Endodermal cell (in vitro differentiated cells): ENCODE measurements at regions not wholly inside any gene's neighbourhood (a gene's known extent, or its start where the extent isn't known, plus 50 kb on each side); places are given as distances from the start of the nearest gene placed in this dataset.
A peak's percentile ranks its signal among the peaks of the same experiment; 100 is the strongest.

Experiments used
- DNase-seq: peaks from one replicate; pipeline ENCODE4 v3.0.0-alpha.2; 2017
- H3K27ac ChIP-seq: 2 replicates; pipeline ENCODE4 v1.5.1; 2013; ENCODE audit warnings: mild to moderate bottlenecking, low read depth, low read length, moderate library complexity
- H3K27me3 ChIP-seq: 2 replicates; pipeline ENCODE4 v1.6.1; 2013; ENCODE audit warnings: mild to moderate bottlenecking, low read length, moderate library complexity; ENCODE audit not compliant: insufficient read depth, control insufficient read depth, poor library complexity, severe bottlenecking
- H3K36me3 ChIP-seq: 2 replicates; pipeline ENCODE4 v1.7.0; 2013; ENCODE audit warnings: mild to moderate bottlenecking, low read length, moderate library complexity; ENCODE audit not compliant: control insufficient read depth, insufficient read depth
- H3K4me1 ChIP-seq: one replicate; pipeline ENCODE4 v1.7.0; 2013; ENCODE audit warnings: low read length; ENCODE audit not compliant: control insufficient read depth, insufficient read depth
- H3K4me3 ChIP-seq: 2 replicates; pipeline ENCODE4 v1.5.1; 2013; ENCODE audit warnings: mild to moderate bottlenecking, low read length, moderate library complexity
- H3K9ac ChIP-seq: 2 replicates; pipeline ENCODE4 v1.6.1; 2013; ENCODE audit warnings: mild to moderate bottlenecking, low read length, moderate library complexity; ENCODE audit not compliant: poor library complexity, severe bottlenecking; ENCODE audit errors: extremely low read depth
- H3K9me3 ChIP-seq: 2 replicates; pipeline ENCODE4 v1.6.1; 2013; ENCODE audit warnings: mild to moderate bottlenecking, low read length, moderate library complexity; ENCODE audit not compliant: control insufficient read depth
- H3K27ac Mint-ChIP-seq: 2 replicates; pipeline ENCODE4 v1.8.0; 2020; ENCODE audit warnings: mixed read lengths
- H3K27me3 Mint-ChIP-seq: 2 replicates; pipeline ENCODE4 v1.8.0; 2021; ENCODE audit warnings: mild to moderate bottlenecking, mixed read lengths; ENCODE audit not compliant: insufficient read depth
- H3K36me3 Mint-ChIP-seq: 2 replicates; pipeline ENCODE4 v1.8.0; 2020; ENCODE audit warnings: low read depth, mixed read lengths
- H3K4me1 Mint-ChIP-seq: 2 replicates; pipeline ENCODE4 v1.8.0; 2020; ENCODE audit warnings: mixed read lengths
- H3K4me3 Mint-ChIP-seq: 2 replicates; pipeline ENCODE4 v1.8.0; 2020; ENCODE audit warnings: mild to moderate bottlenecking, moderate library complexity, mixed read lengths
- H3K9me3 Mint-ChIP-seq: 2 replicates; pipeline ENCODE4 v1.8.0; 2020; ENCODE audit warnings: mild to moderate bottlenecking, mixed read lengths
- WGBS, 2 experiments: methylation state at CpG; one replicate each; pipeline versions ENCODE4 v1.1.5 to v1.1.7; 2013; ENCODE audit warnings: missing lambda C conversion rate in 2 of 2, mixed read lengths in 1 of 2; ENCODE audit not compliant: insufficient coverage in 1 of 2, insufficient read length in 1 of 2; 5-methylcytosine and 5-hydroxymethylcytosine counted together
- TF ChIP-seq, protein P1 (sequence below): fragments of 200-600 bp; sonication (generic); conservative IDR thresholded peaks from 2 replicates; pipeline ENCODE4 v1.5.0; 2021; ENCODE audit warnings: antibody characterized with exemption, mild to moderate bottlenecking

DNA sequence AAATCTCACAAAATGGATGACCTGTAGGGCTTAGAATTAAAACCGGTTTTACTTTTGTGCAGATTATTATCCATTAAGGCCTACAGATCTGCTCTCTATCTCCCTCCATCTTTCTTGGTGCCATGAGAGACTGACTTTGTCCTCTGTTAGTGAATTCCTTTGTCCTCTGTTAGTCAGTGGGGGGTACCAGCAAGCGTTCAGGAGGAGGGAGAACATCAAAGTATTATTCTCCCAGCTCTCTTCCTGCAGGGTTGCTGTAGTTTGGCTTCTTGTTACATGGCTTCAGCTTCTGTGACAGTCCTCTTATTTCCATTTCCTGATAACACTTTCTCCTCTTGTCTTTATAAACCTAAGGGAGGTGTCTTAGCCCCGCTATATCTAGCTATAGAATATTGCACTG, 850.5 kb upstream of the SEMA6A start:
- DNase-seq, result peak; percentile 63
- no peak overlapping the region for H3K27ac Mint-ChIP-seq
- 66 to 67% methylated on average over 1 to 3 of the region's 3 CpGs for WGBS, 2 experiments

DNA sequence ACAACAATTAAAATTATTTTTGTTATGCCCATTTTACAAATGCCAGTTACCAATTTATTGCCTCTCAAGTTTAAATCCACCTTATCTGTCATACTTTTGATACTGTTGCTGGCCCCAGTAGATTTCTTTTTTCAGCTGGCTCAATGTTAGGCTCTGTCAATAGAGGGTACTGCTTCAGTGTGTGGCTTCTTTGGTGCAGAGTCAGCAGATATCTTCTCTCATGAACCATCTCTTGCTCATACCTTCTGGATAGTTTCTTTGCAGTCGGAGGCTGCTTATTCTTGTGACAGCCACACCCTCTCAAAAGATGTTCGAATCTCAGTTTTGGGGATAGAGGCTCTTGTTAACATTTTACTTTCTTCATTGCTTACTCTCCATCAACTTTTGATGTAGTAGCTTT, 849.9 kb upstream of the SEMA6A start:
- 94% methylated on average over 2 of the region's 2 CpGs; no CpG with 5 or more reads in 1 of the 2 experiments for WGBS, 2 experiments
- Histone ChIP-seq H3K4me3 (no peak overlapping the region), H3K36me3 (no peaks in the 10 kb centered on the region), H3K27me3 (no peaks in the 10 kb centered on the region), H3K4me1 (no peaks in the 10 kb centered on the region), H3K9ac (no peak overlapping the region), H3K27ac (no peak overlapping the region), H3K9me3 (peaks cover 14% of the 10 kb centered on the region)
- no peak overlapping the region for H3K27ac Mint-ChIP-seq
- peaks cover 3% of the 10 kb centered on the region for H3K9me3 Mint-ChIP-seq
- no peaks in the 10 kb centered on the region for H3K27me3 Mint-ChIP-seq
- TF ChIP-seq, protein P1, sequence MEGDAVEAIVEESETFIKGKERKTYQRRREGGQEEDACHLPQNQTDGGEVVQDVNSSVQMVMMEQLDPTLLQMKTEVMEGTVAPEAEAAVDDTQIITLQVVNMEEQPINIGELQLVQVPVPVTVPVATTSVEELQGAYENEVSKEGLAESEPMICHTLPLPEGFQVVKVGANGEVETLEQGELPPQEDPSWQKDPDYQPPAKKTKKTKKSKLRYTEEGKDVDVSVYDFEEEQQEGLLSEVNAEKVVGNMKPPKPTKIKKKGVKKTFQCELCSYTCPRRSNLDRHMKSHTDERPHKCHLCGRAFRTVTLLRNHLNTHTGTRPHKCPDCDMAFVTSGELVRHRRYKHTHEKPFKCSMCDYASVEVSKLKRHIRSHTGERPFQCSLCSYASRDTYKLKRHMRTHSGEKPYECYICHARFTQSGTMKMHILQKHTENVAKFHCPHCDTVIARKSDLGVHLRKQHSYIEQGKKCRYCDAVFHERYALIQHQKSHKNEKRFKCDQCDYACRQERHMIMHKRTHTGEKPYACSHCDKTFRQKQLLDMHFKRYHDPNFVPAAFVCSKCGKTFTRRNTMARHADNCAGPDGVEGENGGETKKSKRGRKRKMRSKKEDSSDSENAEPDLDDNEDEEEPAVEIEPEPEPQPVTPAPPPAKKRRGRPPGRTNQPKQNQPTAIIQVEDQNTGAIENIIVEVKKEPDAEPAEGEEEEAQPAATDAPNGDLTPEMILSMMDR, result no peak
- H3K4me3 Mint-ChIP-seq, result no peak overlapping the region
- no peak for DNase-seq
- H3K4me1 Mint-ChIP-seq, result peaks cover 5% of the 10 kb centered on the region
- H3K36me3 Mint-ChIP-seq, result no peaks in the 10 kb centered on the region

More for the DNA sequence above, 850.5 kb upstream of the SEMA6A start:
- H3K4me3 ChIP-seq, result no peak overlapping the region
- TF ChIP-seq, protein P1, result no peak
- H3K4me1 ChIP-seq, result no peaks in the 10 kb centered on the region
- Mint-ChIP-seq H3K36me3 (no peaks in the 10 kb centered on the region), H3K4me3 (no peak overlapping the region), H3K4me1 (peaks cover 5% of the 10 kb centered on the region), H3K27me3 (no peaks in the 10 kb centered on the region), H3K9me3 (peaks cover 3% of the 10 kb centered on the region)
- no peaks in the 10 kb centered on the region for H3K36me3 ChIP-seq
- H3K27ac ChIP-seq, result no peak overlapping the region
- H3K27me3 ChIP-seq, result no peaks in the 10 kb centered on the region
- H3K9me3 ChIP-seq, result peaks cover 14% of the 10 kb centered on the region
- no peak overlapping the region for H3K9ac ChIP-seq

DNA sequence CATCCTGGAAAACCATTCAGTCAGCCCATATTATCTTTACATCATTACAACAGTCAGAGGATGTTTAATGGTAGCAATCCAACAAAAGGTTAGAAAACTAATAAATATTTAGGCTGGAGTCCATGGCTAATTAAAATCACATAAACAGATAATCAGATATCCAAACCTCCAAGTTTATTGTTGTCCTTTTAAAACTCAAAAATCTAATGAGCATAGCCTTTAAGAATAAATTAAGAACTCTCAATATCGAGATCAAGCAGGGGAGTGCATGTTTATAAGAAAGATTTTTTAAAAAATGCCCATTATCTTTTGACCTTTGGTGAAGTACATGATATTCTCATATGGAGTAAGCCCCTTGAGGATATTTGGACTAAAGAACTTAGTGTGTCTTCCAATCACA, 842.9 kb upstream of the SEMA6A start:
- Histone ChIP-seq H3K4me1 (no peaks in the 10 kb centered on the region), H3K36me3 (no peaks in the 10 kb centered on the region), H3K27ac (no peak overlapping the region), H3K9me3 (peaks cover 14% of the 10 kb centered on the region), H3K27me3 (no peaks in the 10 kb centered on the region), H3K9ac (no peak overlapping the region), H3K4me3 (no peak overlapping the region)
- Mint-ChIP-seq H3K4me3 (no peak overlapping the region), H3K27me3 (no peaks in the 10 kb centered on the region), H3K36me3 (no peaks in the 10 kb centered on the region), H3K27ac (no peak overlapping the region), H3K4me1 (no peaks in the 10 kb centered on the region), H3K9me3 (peaks cover 3% of the 10 kb centered on the region)
- TF ChIP-seq, protein P1, result no peak
- 91% methylated on average over 1 of the region's 1 CpG; no CpG with 5 or more reads in 1 of the 2 experiments for WGBS, 2 experiments
- no peak for DNase-seq
